GM12864 (cell line): ENCODE measurements at regions not wholly inside any gene's neighbourhood (a gene's known extent, or its start where the extent isn't known, plus 50 kb on each side); places are given as distances from the start of the nearest gene placed in this dataset.

ENCODE experiments used
- DNase-seq: peaks from one replicate; pipeline ENCODE4 v3.0.0-alpha.2; 2011; ENCODE audit warnings: low read depth
- H3K4me3 ChIP-seq: 2 replicates; pipeline ENCODE4 v1.5.1; 2011; ENCODE audit warnings: mild to moderate bottlenecking, low read depth, low read length, control low read depth
- TF ChIP-seq, protein P1 (sequence below): IDR thresholded peaks from 2 replicates; pipeline ENCODE4 v1.5.1; 2011; ENCODE audit warnings: low read depth, mild to moderate bottlenecking, moderate library complexity, low read length, control low read depth, inconsistent platforms; ENCODE audit errors: missing control alignments

DNA sequence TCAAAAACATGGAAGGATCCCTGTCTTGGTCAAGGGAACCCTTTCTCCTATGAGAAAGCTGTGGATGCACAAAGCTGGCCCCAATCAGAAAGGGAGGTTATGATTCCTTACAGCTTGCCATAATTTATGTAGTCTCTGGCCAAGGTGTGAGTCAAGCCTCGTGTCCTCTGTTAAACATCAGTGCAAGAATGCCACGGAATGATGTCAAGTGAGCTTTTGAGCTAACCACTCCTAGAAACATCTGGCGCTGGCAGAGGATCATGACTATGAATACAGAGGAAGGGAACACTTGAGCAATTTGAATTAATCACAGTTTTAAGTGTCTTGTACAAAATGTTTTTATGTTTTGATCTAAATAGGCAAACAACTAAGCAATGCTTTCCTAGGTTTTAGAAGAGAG lies 51.5 kb upstream of the RAP2C start:
- H3K4me3 ChIP-seq, result no peak overlapping the region
- DNase-seq, result no peak
- TF ChIP-seq, protein P1, sequence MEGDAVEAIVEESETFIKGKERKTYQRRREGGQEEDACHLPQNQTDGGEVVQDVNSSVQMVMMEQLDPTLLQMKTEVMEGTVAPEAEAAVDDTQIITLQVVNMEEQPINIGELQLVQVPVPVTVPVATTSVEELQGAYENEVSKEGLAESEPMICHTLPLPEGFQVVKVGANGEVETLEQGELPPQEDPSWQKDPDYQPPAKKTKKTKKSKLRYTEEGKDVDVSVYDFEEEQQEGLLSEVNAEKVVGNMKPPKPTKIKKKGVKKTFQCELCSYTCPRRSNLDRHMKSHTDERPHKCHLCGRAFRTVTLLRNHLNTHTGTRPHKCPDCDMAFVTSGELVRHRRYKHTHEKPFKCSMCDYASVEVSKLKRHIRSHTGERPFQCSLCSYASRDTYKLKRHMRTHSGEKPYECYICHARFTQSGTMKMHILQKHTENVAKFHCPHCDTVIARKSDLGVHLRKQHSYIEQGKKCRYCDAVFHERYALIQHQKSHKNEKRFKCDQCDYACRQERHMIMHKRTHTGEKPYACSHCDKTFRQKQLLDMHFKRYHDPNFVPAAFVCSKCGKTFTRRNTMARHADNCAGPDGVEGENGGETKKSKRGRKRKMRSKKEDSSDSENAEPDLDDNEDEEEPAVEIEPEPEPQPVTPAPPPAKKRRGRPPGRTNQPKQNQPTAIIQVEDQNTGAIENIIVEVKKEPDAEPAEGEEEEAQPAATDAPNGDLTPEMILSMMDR, result no peak

DNA sequence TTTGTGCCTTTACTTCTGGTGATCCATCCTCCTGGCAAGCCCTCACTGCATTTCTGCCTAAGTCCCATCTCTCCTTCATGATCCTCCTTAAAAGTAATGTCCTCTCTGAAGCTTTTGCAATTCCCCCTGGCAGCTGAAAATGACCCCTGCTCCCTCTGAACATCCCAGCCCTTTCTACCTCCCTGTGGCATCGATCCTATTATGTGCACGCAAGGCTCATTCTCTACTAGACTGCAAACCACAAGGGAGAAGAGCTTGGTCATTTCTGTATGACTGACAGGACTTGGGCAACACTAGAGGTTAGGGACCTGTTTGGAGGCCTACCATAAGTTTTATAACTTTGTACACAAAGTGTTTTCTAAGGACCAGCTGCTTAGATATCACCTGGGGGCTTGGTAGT lies 50.8 kb upstream of the RAP2C start:
- no peak overlapping the region for H3K4me3 ChIP-seq
- TF ChIP-seq, protein P1, result no peak
- DNase-seq, result no peak
